ENCODE measurements at regions not wholly inside any gene's neighbourhood (a gene's known extent, or its start where the extent isn't known, plus 50 kb on each side); places are given as distances from the start of the nearest gene placed in this dataset.
A peak's percentile ranks its signal among the peaks of the same experiment; 100 is the strongest.
"Not testable (repeated sequence)": the region's sequence is repeated elsewhere in the genome, so short reads cannot be mapped to it uniquely, and the experiment has no call there.

GRCh38 chr4:27119239-27119638, 258.6 kb downstream of the STIM2 start:
- Histone ChIP-seq H3K27me3 (ENCODE audit: control insufficient read depth, insufficient read depth, low read length, poor library complexity, severe bottlenecking) (no peaks in the 10 kb centered on the region), H3K9me3 (ENCODE audit: control insufficient read depth, low read length) (no peaks in the 10 kb centered on the region), H3K4me1 (ENCODE audit: control insufficient read depth, insufficient read depth, low read length) (peaks cover 29% of the 10 kb centered on the region), H3K36me3 (ENCODE audit: control insufficient read depth, insufficient read depth, low read length) (no peaks in the 10 kb centered on the region), H3K4me3 (ENCODE audit: insufficient read depth, low read depth, low read length) (no peak overlapping the region), H3K27ac (ENCODE audit: insufficient read depth, low read depth, low read length, poor library complexity, severe bottlenecking) (no peak overlapping the region)
- WGBS, 2 experiments, result 95 to 96% methylated on average over 5 of the region's 5 CpGs

- no peak overlapping the region for H3K4me3 ChIP-seq (ENCODE audit: insufficient read depth, low read depth, low read length)
- 78 to 82% methylated on average over 5 of the region's 5 CpGs for whole genome bisulfite sequencing, 2 experiments
Observed at GRCh38 chr4:27121830-27122229, 261.2 kb downstream of the STIM2 start.

DNA sequence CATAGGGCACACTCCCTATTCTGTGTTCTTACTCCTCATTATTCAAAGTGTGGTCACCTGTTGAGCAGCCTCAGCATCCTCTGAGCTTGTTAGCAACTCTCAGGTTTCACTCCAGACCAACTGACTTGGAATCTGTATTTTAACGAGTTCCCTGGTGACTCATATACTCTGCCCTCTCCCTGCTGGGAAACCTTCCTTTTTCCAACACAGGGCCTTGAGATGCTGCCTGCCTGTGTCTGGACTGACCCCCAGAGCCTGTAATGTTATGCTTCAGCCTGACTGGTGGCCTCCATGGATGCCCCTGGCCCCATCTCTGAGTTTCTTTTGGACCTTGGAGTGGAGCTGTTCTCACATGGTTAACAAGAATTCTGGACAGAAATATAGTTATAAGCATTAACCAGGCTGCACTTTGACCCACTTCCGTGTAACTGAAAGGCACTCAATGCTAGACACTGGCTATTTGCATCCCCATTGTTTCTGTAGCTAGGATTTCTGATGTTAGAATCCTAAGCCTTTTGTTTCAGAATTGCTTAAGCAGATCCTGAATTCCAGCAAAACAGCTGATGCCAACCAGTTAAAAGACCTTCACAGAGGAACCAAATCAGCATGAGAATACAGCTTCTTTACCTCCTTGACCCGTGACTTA, 262.6 kb downstream of the STIM2 start:
- Histone ChIP-seq H3K27ac (ENCODE audit: insufficient read depth, low read depth, low read length, poor library complexity, severe bottlenecking) (peak overlapping the region; percentile 93), H3K27me3 (ENCODE audit: control insufficient read depth, insufficient read depth, low read length, poor library complexity, severe bottlenecking) (no peaks in the 10 kb centered on the region), H3K4me1 (ENCODE audit: control insufficient read depth, insufficient read depth, low read length) (peaks cover 21% of the 10 kb centered on the region), H3K4me3 (ENCODE audit: insufficient read depth, low read depth, low read length) (no peak overlapping the region), H3K36me3 (ENCODE audit: control insufficient read depth, insufficient read depth, low read length) (no peaks in the 10 kb centered on the region), H3K9me3 (ENCODE audit: control insufficient read depth, low read length) (no peaks in the 10 kb centered on the region)
- WGBS, 2 experiments, result 1 to 2% methylated on average over 3 of the region's 3 CpGs

More at GRCh38 chr4:27121830-27122229, 261.2 kb downstream of the STIM2 start:
- H3K36me3 ChIP-seq (ENCODE audit: control insufficient read depth, insufficient read depth, low read length), result no peaks in the 10 kb centered on the region
- H3K27me3 ChIP-seq (ENCODE audit: control insufficient read depth, insufficient read depth, low read length, poor library complexity, severe bottlenecking), result no peaks in the 10 kb centered on the region
- peaks cover 21% of the 10 kb centered on the region for H3K4me1 ChIP-seq (ENCODE audit: control insufficient read depth, insufficient read depth, low read length)
- no peak overlapping the region for H3K27ac ChIP-seq (ENCODE audit: insufficient read depth, low read depth, low read length, poor library complexity, severe bottlenecking)
- H3K9me3 ChIP-seq (ENCODE audit: control insufficient read depth, low read length), result no peaks in the 10 kb centered on the region

DNA sequence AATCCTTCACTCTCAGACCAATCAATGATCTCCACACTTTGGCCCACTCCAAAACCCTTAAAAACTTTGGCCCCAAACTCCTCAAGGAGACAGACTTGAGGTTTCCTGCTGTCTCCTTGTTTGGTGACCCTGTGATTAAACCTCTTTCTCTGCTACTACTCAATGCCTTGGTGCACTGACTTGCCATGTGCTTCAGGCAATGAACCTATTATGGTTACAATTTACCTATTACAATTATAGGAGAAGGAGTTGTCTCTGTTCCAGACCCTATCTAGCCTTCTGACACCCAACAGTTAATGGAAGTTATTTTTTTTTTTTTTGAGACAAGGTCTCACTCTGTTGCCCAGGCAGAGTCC, 263.1 kb downstream of the STIM2 start:
- Histone ChIP-seq H3K4me1 (ENCODE audit: control insufficient read depth, insufficient read depth, low read length) (peaks cover 21% of the 10 kb centered on the region), H3K27ac (ENCODE audit: insufficient read depth, low read depth, low read length, poor library complexity, severe bottlenecking) (peak overlapping the region; percentile 93), H3K9me3 (ENCODE audit: control insufficient read depth, low read length) (no peaks in the 10 kb centered on the region), H3K36me3 (ENCODE audit: control insufficient read depth, insufficient read depth, low read length) (no peaks in the 10 kb centered on the region), H3K27me3 (ENCODE audit: control insufficient read depth, insufficient read depth, low read length, poor library complexity, severe bottlenecking) (no peaks in the 10 kb centered on the region), H3K4me3 (ENCODE audit: insufficient read depth, low read depth, low read length) (no peak overlapping the region)

DNA sequence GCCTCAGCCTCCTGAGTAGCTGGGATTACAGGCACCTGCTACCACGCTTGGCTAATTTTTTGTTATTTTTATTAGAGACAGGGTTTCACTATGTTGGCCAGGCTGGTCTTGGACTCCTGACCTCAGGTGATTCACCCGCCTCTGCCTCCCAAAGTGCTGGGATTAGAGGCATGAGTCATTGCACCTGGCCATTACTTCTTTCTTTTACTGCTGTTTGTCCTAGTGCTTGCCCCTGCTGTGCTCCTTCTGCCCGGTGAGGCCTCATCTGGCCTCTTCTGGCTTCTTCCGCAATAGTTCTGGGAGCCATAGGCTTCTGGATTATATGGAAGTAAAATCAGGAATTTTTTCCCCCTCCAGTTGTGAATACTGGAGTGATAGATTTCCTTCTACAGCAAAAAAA, 266.3 kb downstream of the STIM2 start:
- peaks cover 14% of the 10 kb centered on the region for H3K4me1 ChIP-seq (ENCODE audit: control insufficient read depth, insufficient read depth, low read length)
- WGBS, 2 experiments, result 60 to 61% methylated on average over 3 of the region's 4 CpGs
- H3K9me3 ChIP-seq (ENCODE audit: control insufficient read depth, low read length); H3K36me3 ChIP-seq (ENCODE audit: control insufficient read depth, insufficient read depth, low read length); H3K27me3 ChIP-seq (ENCODE audit: control insufficient read depth, insufficient read depth, low read length, poor library complexity, severe bottlenecking); H3K27ac ChIP-seq (ENCODE audit: insufficient read depth, low read depth, low read length, poor library complexity, severe bottlenecking); H3K4me3 ChIP-seq (ENCODE audit: insufficient read depth, low read depth, low read length): not testable (repeated sequence)

DNA sequence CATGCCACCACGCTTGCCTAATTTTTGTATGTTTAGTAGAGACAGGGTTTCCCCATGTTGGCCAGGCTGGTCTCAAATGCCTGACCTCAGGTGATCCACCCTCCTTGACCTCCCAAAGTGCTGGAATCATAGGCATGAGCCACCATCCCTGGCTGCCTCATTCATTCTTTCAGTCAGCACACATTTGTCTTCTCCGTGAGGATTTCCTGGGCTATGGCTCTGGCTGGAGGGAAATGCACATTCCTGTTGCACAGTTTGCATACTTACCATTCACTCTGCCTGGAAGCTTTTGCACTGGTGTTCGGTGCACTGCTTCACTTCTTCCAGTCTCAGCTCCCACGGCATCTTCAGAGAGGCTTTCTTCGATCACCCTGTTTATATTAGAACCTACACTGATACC, 267.8 kb downstream of the STIM2 start:
- Histone ChIP-seq H3K27me3 (ENCODE audit: control insufficient read depth, insufficient read depth, low read length, poor library complexity, severe bottlenecking) (no peaks in the 10 kb centered on the region), H3K4me1 (ENCODE audit: control insufficient read depth, insufficient read depth, low read length) (peaks cover under 1% of the 10 kb centered on the region)
- 91 to 93% methylated on average over 5 of the region's 5 CpGs for WGBS, 2 experiments

DNA sequence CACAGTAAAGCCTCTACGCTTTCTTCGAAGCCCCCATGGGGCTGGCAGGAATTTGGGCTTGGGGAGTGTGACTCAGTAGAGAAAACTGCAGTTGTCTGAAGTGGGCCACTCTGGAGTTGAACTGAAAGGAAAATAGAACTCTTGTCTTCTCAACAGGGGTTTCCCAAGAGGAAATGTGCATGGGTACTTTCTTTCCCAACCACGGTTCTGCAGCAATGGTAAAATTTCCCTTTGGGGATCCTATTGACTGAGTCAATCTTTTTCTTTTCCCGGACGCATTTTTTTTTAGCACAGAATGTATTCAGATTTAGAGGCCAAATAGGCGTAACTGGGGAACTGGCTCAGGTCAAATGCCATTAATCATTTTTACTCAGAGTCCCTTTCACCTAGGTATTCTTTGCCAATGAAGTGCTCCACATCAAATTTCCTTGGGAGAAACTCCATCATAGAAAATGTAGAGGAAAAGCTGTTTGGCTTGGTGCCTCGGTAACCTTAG, 269.3 kb downstream of the STIM2 start:
- Histone ChIP-seq H3K36me3 (ENCODE audit: control insufficient read depth, insufficient read depth, low read length) (no peaks in the 10 kb centered on the region), H3K27me3 (ENCODE audit: control insufficient read depth, insufficient read depth, low read length, poor library complexity, severe bottlenecking) (no peaks in the 10 kb centered on the region), H3K4me3 (ENCODE audit: insufficient read depth, low read depth, low read length) (no peak overlapping the region), H3K27ac (ENCODE audit: insufficient read depth, low read depth, low read length, poor library complexity, severe bottlenecking) (no peak overlapping the region), H3K4me1 (ENCODE audit: control insufficient read depth, insufficient read depth, low read length) (no peaks in the 10 kb centered on the region), H3K9me3 (ENCODE audit: control insufficient read depth, low read length) (no peaks in the 10 kb centered on the region)
- 77 to 84% methylated on average over 6 to 7 of the region's 7 CpGs for WGBS, 2 experiments

More for the DNA sequence above, 267.8 kb downstream of the STIM2 start:
- Histone ChIP-seq H3K9me3 (ENCODE audit: control insufficient read depth, low read length) (no peaks in the 10 kb centered on the region), H3K36me3 (ENCODE audit: control insufficient read depth, insufficient read depth, low read length) (no peaks in the 10 kb centered on the region), H3K27ac (ENCODE audit: insufficient read depth, low read depth, low read length, poor library complexity, severe bottlenecking) (no peak overlapping the region), H3K4me3 (ENCODE audit: insufficient read depth, low read depth, low read length) (no peak overlapping the region)

DNA sequence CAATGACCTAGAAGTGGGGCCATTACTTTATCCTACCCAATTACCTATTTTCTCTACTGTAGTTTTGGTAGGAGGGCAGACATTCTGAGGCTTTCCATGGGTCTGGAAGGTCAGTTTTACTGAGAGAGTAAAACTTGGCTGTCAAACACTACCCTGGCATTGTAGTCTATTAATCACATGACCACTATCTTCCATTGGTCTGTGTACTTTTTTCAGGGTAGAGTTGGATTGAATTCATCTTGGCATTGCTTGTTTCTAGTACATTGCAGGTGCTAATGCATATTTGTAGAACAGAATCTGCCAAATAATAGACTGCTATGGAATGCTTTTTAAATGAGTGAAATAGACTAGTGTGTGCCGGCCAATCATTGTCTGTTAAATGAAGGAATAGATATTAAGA, 271.9 kb downstream of the STIM2 start:
- no peak overlapping the region for H3K27ac ChIP-seq (ENCODE audit: insufficient read depth, low read depth, low read length, poor library complexity, severe bottlenecking)
- no peaks in the 10 kb centered on the region for H3K36me3 ChIP-seq (ENCODE audit: control insufficient read depth, insufficient read depth, low read length)
- H3K4me1 ChIP-seq (ENCODE audit: control insufficient read depth, insufficient read depth, low read length), result no peaks in the 10 kb centered on the region
- 64 to 71% methylated on average over 1 of the region's 1 CpG for WGBS, 2 experiments
- no peaks in the 10 kb centered on the region for H3K9me3 ChIP-seq (ENCODE audit: control insufficient read depth, low read length)
- no peak overlapping the region for H3K4me3 ChIP-seq (ENCODE audit: insufficient read depth, low read depth, low read length)
- H3K27me3 ChIP-seq (ENCODE audit: control insufficient read depth, insufficient read depth, low read length, poor library complexity, severe bottlenecking), result no peaks in the 10 kb centered on the region

DNA sequence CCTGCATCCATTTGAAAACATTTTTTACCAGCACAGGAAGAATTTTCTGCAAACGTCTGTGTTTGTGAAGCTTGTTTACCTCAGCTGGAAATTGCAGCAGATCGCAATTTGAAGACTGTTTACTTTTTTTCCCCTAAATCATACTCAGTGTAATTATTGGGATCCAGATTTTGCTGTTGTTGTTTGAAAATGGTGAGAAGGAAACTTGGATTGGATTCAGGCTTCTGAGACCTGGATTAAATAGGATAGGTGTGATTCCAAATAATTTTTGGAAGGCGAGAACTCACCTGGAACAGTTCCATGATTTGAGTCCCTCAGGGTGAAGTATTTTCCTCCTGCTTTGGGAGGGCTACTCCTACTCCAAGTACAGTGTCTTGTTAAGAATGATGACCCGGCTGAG, 279.8 kb downstream of the STIM2 start:
- WGBS, 2 experiments, result 94% methylated on average over 4 of the region's 4 CpGs
- Histone ChIP-seq H3K4me1 (ENCODE audit: control insufficient read depth, insufficient read depth, low read length) (no peaks in the 10 kb centered on the region), H3K27me3 (ENCODE audit: control insufficient read depth, insufficient read depth, low read length, poor library complexity, severe bottlenecking) (no peaks in the 10 kb centered on the region), H3K36me3 (ENCODE audit: control insufficient read depth, insufficient read depth, low read length) (no peaks in the 10 kb centered on the region), H3K4me3 (ENCODE audit: insufficient read depth, low read depth, low read length) (no peak overlapping the region), H3K9me3 (ENCODE audit: control insufficient read depth, low read length) (no peaks in the 10 kb centered on the region), H3K27ac (ENCODE audit: insufficient read depth, low read depth, low read length, poor library complexity, severe bottlenecking) (no peak overlapping the region)

- Histone ChIP-seq H3K27me3 (ENCODE audit: control insufficient read depth, insufficient read depth, low read length, poor library complexity, severe bottlenecking) (no peaks in the 10 kb centered on the region), H3K9me3 (ENCODE audit: control insufficient read depth, low read length) (no peaks in the 10 kb centered on the region), H3K36me3 (ENCODE audit: control insufficient read depth, insufficient read depth, low read length) (no peaks in the 10 kb centered on the region), H3K4me1 (ENCODE audit: control insufficient read depth, insufficient read depth, low read length) (no peaks in the 10 kb centered on the region), H3K4me3 (ENCODE audit: insufficient read depth, low read depth, low read length) (no peak overlapping the region), H3K27ac (ENCODE audit: insufficient read depth, low read depth, low read length, poor library complexity, severe bottlenecking) (no peak overlapping the region)
- 91 to 93% methylated on average over 6 of the region's 6 CpGs for WGBS, 2 experiments
Observed at GRCh38 chr4:27141530-27141929, 280.9 kb downstream of the STIM2 start.

GRCh38 chr4:27142841-27143240, 282.2 kb downstream of the STIM2 start:
- Histone ChIP-seq H3K27ac (ENCODE audit: insufficient read depth, low read depth, low read length, poor library complexity, severe bottlenecking) (no peak overlapping the region), H3K4me3 (ENCODE audit: insufficient read depth, low read depth, low read length) (no peak overlapping the region), H3K4me1 (ENCODE audit: control insufficient read depth, insufficient read depth, low read length) (no peaks in the 10 kb centered on the region), H3K9me3 (ENCODE audit: control insufficient read depth, low read length) (no peaks in the 10 kb centered on the region), H3K36me3 (ENCODE audit: control insufficient read depth, insufficient read depth, low read length) (no peaks in the 10 kb centered on the region), H3K27me3 (ENCODE audit: control insufficient read depth, insufficient read depth, low read length, poor library complexity, severe bottlenecking) (no peaks in the 10 kb centered on the region)
- 95% methylated on average over 2 of the region's 2 CpGs; no CpG with 5 or more reads in 1 of the 2 experiments for WGBS, 2 experiments

Data from ectodermal cell (in vitro differentiated cells).